ENCODE measurements at regions not wholly inside any gene's neighbourhood (a gene's known extent, or its start where the extent isn't known, plus 50 kb on each side); places are given as distances from the start of the nearest gene placed in this dataset.

DNA sequence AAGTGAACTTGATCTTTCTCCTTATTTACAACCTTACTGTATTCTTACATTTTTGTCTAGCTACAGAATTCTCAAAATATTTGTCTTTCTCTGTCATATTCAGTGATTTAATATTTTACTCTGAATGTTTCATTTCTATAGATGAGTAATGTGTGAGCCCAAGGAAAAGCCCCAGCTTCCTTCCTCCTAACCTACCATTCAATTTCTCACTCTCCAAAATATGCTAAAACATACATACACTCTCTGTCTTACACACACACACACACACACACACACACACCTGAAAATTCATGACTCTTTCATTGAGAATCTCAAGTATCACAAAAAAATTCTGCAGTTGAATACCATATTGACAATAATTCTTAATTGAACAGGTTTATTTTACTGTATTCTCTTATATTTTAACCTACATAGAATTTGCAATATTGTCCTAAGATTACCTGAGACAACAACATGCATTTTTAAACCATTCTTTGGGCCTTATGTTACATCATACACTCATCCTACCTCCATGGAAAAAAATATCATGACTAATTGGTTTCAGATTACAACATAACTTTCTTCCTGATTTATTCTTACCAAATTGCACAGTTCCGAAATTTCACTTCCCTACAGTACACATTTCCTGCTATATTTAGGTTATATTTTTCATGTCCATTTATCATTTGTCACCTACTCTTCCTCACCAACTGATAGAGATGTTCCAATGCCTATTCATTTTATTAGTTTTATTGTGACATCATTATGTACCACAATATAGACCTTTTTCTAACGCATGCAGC is 1965.6 kb upstream of the PCDH20 start:
- DNase-seq = no peak
- Mint-ChIP-seq H3K4me1 (peaks cover 5% of the 10 kb centered on the region), H3K27ac (no peak overlapping the region), H3K4me3 (no peak overlapping the region), H3K36me3 (ENCODE audit: low read depth) (no peaks in the 10 kb centered on the region), H3K9me3 (peaks cover 11% of the 10 kb centered on the region), H3K27me3 (ENCODE audit: low read depth, poor library complexity) (no peaks in the 10 kb centered on the region)
- TF ChIP-seq, protein P1, sequence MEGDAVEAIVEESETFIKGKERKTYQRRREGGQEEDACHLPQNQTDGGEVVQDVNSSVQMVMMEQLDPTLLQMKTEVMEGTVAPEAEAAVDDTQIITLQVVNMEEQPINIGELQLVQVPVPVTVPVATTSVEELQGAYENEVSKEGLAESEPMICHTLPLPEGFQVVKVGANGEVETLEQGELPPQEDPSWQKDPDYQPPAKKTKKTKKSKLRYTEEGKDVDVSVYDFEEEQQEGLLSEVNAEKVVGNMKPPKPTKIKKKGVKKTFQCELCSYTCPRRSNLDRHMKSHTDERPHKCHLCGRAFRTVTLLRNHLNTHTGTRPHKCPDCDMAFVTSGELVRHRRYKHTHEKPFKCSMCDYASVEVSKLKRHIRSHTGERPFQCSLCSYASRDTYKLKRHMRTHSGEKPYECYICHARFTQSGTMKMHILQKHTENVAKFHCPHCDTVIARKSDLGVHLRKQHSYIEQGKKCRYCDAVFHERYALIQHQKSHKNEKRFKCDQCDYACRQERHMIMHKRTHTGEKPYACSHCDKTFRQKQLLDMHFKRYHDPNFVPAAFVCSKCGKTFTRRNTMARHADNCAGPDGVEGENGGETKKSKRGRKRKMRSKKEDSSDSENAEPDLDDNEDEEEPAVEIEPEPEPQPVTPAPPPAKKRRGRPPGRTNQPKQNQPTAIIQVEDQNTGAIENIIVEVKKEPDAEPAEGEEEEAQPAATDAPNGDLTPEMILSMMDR (IDR thresholded peaks at IDR 0.05) = no peak

DNA sequence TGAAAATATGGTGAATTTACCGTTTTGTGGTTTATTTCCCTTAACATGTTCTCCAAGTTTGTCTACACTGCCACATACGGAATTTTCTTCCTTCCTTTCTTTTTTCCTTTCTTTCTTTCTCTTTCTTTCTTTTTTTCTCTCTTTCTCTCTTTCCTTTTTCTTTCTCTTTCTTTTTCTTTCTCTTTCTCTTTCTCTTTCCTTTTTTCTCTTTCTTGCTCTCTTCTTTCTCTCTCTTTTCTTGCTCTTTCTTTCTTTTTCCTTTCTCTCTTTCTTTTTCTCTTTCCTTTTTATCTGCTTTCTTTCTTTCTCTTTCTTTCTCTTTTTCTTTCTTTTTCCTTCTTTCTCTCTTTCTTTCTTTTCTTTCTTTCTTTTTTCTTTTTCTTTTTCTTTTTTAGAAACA is 1962.3 kb upstream of the PCDH20 start:
- peaks cover 11% of the 10 kb centered on the region for H3K9me3 Mint-ChIP-seq
- TF ChIP-seq, protein P1 (IDR thresholded peaks at IDR 0.05) = no peak
- H3K27ac Mint-ChIP-seq = no peak overlapping the region
- no peak overlapping the region for H3K4me3 Mint-ChIP-seq
- no peaks in the 10 kb centered on the region for H3K27me3 Mint-ChIP-seq (ENCODE audit: low read depth, poor library complexity)
- H3K4me1 Mint-ChIP-seq = no peaks in the 10 kb centered on the region
- DNase-seq = no peak
- H3K36me3 Mint-ChIP-seq (ENCODE audit: low read depth) = no peaks in the 10 kb centered on the region

DNA sequence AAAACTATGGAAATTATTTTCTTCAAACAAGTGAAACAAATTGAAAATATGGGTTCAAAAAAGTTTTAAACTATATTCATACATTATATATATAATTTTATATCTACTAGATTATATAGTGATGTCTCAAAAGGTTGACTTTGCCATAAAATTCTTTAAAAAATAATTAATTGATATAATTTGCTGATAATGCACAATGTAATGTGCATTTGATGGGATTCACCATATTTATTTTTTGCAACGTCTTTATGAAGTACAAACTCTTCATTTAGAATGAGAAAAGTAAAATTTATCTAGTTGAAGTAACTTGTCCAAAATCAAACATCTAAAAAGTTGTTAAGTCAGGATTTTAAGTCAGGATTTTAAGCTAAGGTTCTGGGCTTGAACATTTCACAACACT is 1954.5 kb upstream of the PCDH20 start:
- Mint-ChIP-seq H3K27me3 (ENCODE audit: low read depth, poor library complexity) (no peaks in the 10 kb centered on the region), H3K4me3 (no peak overlapping the region), H3K27ac (no peak overlapping the region), H3K4me1 (no peaks in the 10 kb centered on the region), H3K9me3 (no peaks in the 10 kb centered on the region), H3K36me3 (ENCODE audit: low read depth) (no peaks in the 10 kb centered on the region)
- TF ChIP-seq, protein P1 (IDR thresholded peaks at IDR 0.05) = no peak
- no peak for DNase-seq

DNA sequence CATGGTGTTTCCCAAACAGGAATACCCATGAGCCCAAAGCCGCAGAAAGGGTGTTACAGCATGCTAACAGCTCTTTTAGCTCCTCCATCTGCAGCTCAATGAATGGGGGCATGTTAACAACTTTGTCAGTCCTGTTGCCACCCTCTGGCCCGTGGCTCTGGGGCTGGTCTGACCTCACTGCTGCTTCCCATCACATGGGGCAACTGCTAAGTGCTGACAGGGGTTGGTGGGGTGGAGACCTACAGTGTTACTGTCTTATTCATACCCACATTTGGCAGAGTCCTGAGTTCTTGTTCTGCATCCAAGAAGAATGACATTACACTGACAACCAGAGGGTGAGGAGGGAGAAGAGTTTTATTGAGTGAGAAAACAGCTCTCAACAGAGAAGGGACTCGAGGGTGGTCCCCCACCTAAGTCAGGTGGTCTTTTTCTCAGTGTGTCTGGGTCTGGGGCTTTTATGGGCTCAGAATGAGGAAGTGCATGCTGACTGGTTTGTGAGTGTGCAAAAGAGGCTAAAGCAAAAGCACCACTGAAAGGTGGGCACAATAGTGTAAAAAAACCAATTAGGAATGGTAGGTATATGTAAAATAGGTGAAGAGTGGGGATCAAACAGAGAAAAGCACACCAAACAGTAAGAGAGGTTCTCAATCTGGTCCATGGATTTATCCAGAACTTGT is 1952.0 kb upstream of the PCDH20 start:
- Mint-ChIP-seq H3K27ac (no peak overlapping the region), H3K27me3 (ENCODE audit: low read depth, poor library complexity) (no peaks in the 10 kb centered on the region), H3K4me3 (no peak overlapping the region), H3K36me3 (ENCODE audit: low read depth) (no peaks in the 10 kb centered on the region), H3K9me3 (no peaks in the 10 kb centered on the region), H3K4me1 (no peaks in the 10 kb centered on the region)
- TF ChIP-seq, protein P1 (IDR thresholded peaks at IDR 0.05) = no peak
- no peak for DNase-seq

DNA sequence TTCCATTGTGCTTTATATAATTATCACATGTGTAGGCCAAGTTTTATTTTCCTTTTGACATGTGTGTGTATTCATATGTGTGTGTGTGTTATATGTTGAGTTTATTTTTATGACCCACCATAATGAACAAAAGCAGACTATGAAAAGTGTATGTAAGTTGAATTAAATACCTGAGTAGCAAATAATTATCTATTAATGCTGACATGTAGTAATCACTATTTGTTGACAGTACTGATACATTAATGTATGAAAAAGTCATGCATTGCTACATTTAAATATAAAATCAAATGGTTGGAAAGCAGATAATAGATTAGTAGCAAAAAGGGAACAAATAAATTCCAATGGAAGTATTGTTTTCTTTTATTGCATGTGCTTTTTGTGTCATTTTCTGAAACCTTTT is 1948.5 kb upstream of the PCDH20 start:
- H3K27ac Mint-ChIP-seq = no peak overlapping the region
- no peak overlapping the region for H3K4me3 Mint-ChIP-seq
- no peaks in the 10 kb centered on the region for H3K9me3 Mint-ChIP-seq
- no peaks in the 10 kb centered on the region for H3K36me3 Mint-ChIP-seq (ENCODE audit: low read depth)
- TF ChIP-seq, protein P1 (IDR thresholded peaks at IDR 0.05) = no peak
- no peaks in the 10 kb centered on the region for H3K4me1 Mint-ChIP-seq
- H3K27me3 Mint-ChIP-seq (ENCODE audit: low read depth, poor library complexity) = no peaks in the 10 kb centered on the region
- no peak for DNase-seq
